ENCODE measurements at regions not wholly inside any gene's neighbourhood (a gene's known extent, or its start where the extent isn't known, plus 50 kb on each side); places are given as distances from the start of the nearest gene placed in this dataset.

GRCh38 chr10:33406596-33406995 is 72.1 kb upstream of the NRP1 start:
- no peak for TF ChIP-seq EZH2 (IDR thresholded peaks at IDR 0.05; ENCODE audit: insufficient read depth, poor library complexity, severe bottlenecking)
- TF ChIP-seq EZH2phosphoT487 (IDR thresholded peaks at IDR 0.05; ENCODE audit: insufficient read depth, low read depth) = no peak
